Body of pancreas (tissue), 4 donors: ENCODE measurements at regions not wholly inside any gene's neighbourhood (a gene's known extent, or its start where the extent isn't known, plus 50 kb on each side); places are given as distances from the start of the nearest gene placed in this dataset.

Source experiments
- CTCF ChIP-seq, 7 experiments: fragments of 450-650 bp in 4 of 7; fragments of 200-600 bp in 3 of 7; sonication (generic) in 3 of 7; IDR thresholded peaks; one replicate each; pipeline ENCODE4 v1.5.1; 2016 to 2019; ENCODE audit warnings: antibody characterized with exemption in 7 of 7
- POLR2A ChIP-seq, 3 donors: fragments of 450-650 bp; IDR thresholded peaks; one replicate each; pipeline ENCODE4 v1.6.1; 2016; ENCODE audit warnings: antibody characterized with exemption in 3 of 3, mild to moderate bottlenecking in 2 of 3

DNA sequence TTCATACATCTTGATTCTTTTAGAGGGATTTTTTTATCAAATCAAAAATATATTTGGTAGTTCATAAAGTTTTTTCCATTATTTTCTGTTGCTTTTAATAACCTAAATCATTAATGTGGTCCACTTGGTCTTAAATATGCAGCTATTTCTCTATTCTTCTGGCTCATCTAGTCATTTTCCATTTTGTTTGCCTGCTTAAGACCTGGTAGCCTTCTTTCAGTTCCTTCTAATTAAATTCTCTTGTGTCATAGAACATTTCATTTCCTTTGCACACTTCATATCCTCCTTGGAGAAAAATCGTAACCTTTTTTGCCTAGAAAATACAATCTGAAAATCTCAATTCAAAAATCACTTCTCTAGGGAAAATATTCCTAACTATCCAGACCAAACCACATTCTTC lies 387.0 kb downstream of the LRFN5 start:
- no peak for TF ChIP-seq CTCF (IDR thresholded peaks at IDR 0.05)
- TF ChIP-seq POLR2A (IDR thresholded peaks at IDR 0.05): no peak
